GM23338 (cell line): ENCODE measurements at regions not wholly inside any gene's neighbourhood (a gene's known extent, or its start where the extent isn't known, plus 50 kb on each side); places are given as distances from the start of the nearest gene placed in this dataset.

ENCODE experiments used
- CREB1 ChIP-seq: fragments of 250-450 bp; sonication (Bioruptor Pico); IDR thresholded peaks from 2 replicates; pipeline ENCODE4 v1.5.0; 2020; ENCODE audit warnings: low read depth, mild to moderate bottlenecking, moderate library complexity
- CTCF ChIP-seq, 2 experiments: fragments of 200-600 bp in 1 of 2; sonication (generic) in 1 of 2; conservative IDR thresholded peaks; 2 replicates each; pipeline versions ENCODE4 v1.5.1 to v1.6.1; 2016 to 2017; ENCODE audit warnings: antibody characterized with exemption in 2 of 2, low read depth in 2 of 2, mild to moderate bottlenecking in 2 of 2, moderate library complexity in 1 of 2
- EZH2 ChIP-seq: fragments of 200-600 bp; sonication (generic); IDR thresholded peaks from one replicate; pipeline ENCODE4 v1.8.0; 2017; ENCODE audit warnings: antibody characterized with exemption, mild to moderate bottlenecking, low read depth; ENCODE audit not compliant: unreplicated experiment
- EZH2phosphoT487 ChIP-seq: fragments of 200-600 bp; sonication (generic); IDR thresholded peaks from one replicate; pipeline ENCODE4 v1.8.1; 2018; ENCODE audit warnings: antibody characterized with exemption; ENCODE audit not compliant: unreplicated experiment
- NANOG ChIP-seq: IDR thresholded peaks from 2 replicates; pipeline ENCODE4 v1.6.1; 2016; ENCODE audit warnings: antibody characterized with exemption, borderline replicate concordance
- POLR2AphosphoS5 ChIP-seq: IDR thresholded peaks from 2 replicates; pipeline ENCODE4 v1.6.1; 2016; ENCODE audit warnings: antibody characterized with exemption, low read depth
- REST ChIP-seq: IDR thresholded peaks from one replicate; pipeline ENCODE4 v1.6.1; 2018; ENCODE audit warnings: antibody characterized with exemption; ENCODE audit not compliant: unreplicated experiment
- ZNF331 ChIP-seq: fragments of 250-450 bp; sonication (Bioruptor Pico); IDR thresholded peaks from 2 replicates; pipeline ENCODE4 v1.5.0; 2020; ENCODE audit warnings: low read depth, mild to moderate bottlenecking, moderate library complexity
- ZNF462 ChIP-seq: fragments of 250-450 bp; sonication (Bioruptor Pico); IDR thresholded peaks from 2 replicates; pipeline ENCODE4 v1.5.0; 2020; ENCODE audit warnings: mild to moderate bottlenecking, moderate library complexity

GRCh38 chr9:19728101-19728500 is 60.7 kb downstream of the SLC24A2 start:
- TF ChIP-seq CTCF (conservative IDR thresholded peaks at IDR 0.05; ENCODE audit: low read depth in 2 of 2) = no peak
- TF ChIP-seq NANOG = no peak
- TF ChIP-seq REST = no peak
- no peak for TF ChIP-seq EZH2
- TF ChIP-seq POLR2AphosphoS5 = no peak
- no peak for TF ChIP-seq ZNF462
- TF ChIP-seq EZH2phosphoT487 = no peak
- TF ChIP-seq ZNF331 (CRISPR knock-in tag) = no peak
- TF ChIP-seq CREB1 (CRISPR knock-in tag) = no peak
